ENCODE measurements at regions not wholly inside any gene's neighbourhood (a gene's known extent, or its start where the extent isn't known, plus 50 kb on each side); places are given as distances from the start of the nearest gene placed in this dataset.

DNA sequence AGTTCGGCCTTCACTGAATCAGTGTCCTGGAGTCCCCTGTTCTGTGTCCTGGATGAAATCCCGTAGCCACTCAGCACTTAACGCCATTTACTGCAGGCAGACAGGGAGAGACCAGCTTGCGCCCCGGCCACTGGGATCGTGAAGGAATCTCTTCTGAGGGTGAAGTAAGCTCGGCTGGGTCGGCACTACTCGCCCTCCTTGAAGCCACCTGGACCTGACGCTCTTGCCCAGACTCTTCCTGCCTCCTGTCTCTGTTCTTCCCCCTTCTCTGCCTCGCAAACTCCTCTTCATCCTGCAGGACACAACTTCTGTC, 99.9 kb upstream of the ZBTB40 start:
- TF ChIP-seq CTCF (IDR thresholded peaks at IDR 0.05) = no peak
- no peak for TF ChIP-seq POLR2A (IDR thresholded peaks at IDR 0.05)
